H9 (cell line): ENCODE measurements at regions not wholly inside any gene's neighbourhood (a gene's known extent, or its start where the extent isn't known, plus 50 kb on each side); places are given as distances from the start of the nearest gene placed in this dataset.

ENCODE experiments used
- DNase-seq: peaks from one replicate; pipeline ENCODE4 v3.0.0-alpha.2; 2017
- H2AFZ ChIP-seq: one replicate; pipeline ENCODE4 v1.6.1; 2013; ENCODE audit warnings: mild to moderate bottlenecking, low read length, control low read depth, moderate library complexity
- H2AK5ac ChIP-seq: 2 replicates; pipeline ENCODE4 v1.6.1; 2013; ENCODE audit warnings: low read length, control low read depth, mixed read lengths; ENCODE audit not compliant: insufficient read length
- H2BK120ac ChIP-seq: one replicate; pipeline ENCODE4 v1.6.1; 2013; ENCODE audit warnings: low read depth, mild to moderate bottlenecking, low read length, control low read depth, inconsistent platforms; ENCODE audit not compliant: poor library complexity, severe bottlenecking
- H2BK12ac ChIP-seq: 2 replicates; pipeline ENCODE4 v1.6.1; 2013; ENCODE audit warnings: low read length, control low read depth, mixed read lengths, low read depth; ENCODE audit not compliant: insufficient read length
- H2BK15ac ChIP-seq: 2 replicates; pipeline ENCODE4 v1.6.1; 2013; ENCODE audit warnings: low read depth, low read length, control low read depth
- H2BK20ac ChIP-seq: one replicate; pipeline ENCODE4 v1.6.1; 2013; ENCODE audit warnings: low read depth, mild to moderate bottlenecking, low read length, control low read depth, inconsistent platforms; ENCODE audit not compliant: poor library complexity, severe bottlenecking
- H2BK5ac ChIP-seq: 2 replicates; pipeline ENCODE4 v1.6.1; 2013; ENCODE audit warnings: low read length, control low read depth, mixed read lengths; ENCODE audit not compliant: insufficient read length
- H3K14ac ChIP-seq: 2 replicates; pipeline ENCODE4 v1.6.1; 2013; ENCODE audit warnings: low read length, control low read depth; ENCODE audit not compliant: insufficient read depth
- H3K18ac ChIP-seq: 2 replicates; pipeline ENCODE4 v1.6.1; 2013; ENCODE audit warnings: low read depth, mild to moderate bottlenecking, mixed read lengths, low read length, control low read depth; ENCODE audit not compliant: insufficient read length
- H3K23ac ChIP-seq: 2 replicates; pipeline ENCODE4 v1.6.1; 2013; ENCODE audit warnings: low read length, control low read depth, mixed read lengths, low read depth; ENCODE audit not compliant: insufficient read length
- H3K23me2 ChIP-seq: 2 replicates; pipeline ENCODE4 v1.6.1; 2013; ENCODE audit warnings: low read depth, mild to moderate bottlenecking, mixed read lengths, low read length, control low read depth; ENCODE audit not compliant: insufficient read length, poor library complexity, severe bottlenecking
- H3K27ac ChIP-seq: 2 replicates; pipeline ENCODE4 v1.5.1; 2013; ENCODE audit warnings: low read length, control low read depth, mixed read lengths, low read depth; ENCODE audit not compliant: insufficient read length
- H3K27me3 ChIP-seq: 2 replicates; pipeline ENCODE4 v1.6.1; 2013; ENCODE audit warnings: low read length, control low read depth, inconsistent platforms; ENCODE audit not compliant: insufficient read depth
- H3K4ac ChIP-seq: 2 replicates; pipeline ENCODE4 v1.6.1; 2013; ENCODE audit warnings: low read depth, mild to moderate bottlenecking, control low read depth, inconsistent platforms, low read length, moderate library complexity
- H3K4me1 ChIP-seq: 2 replicates; pipeline ENCODE4 v1.6.1; 2013; ENCODE audit warnings: low read length, control low read depth, inconsistent platforms; ENCODE audit not compliant: insufficient read depth
- H3K4me2 ChIP-seq: 2 replicates; pipeline ENCODE4 v1.6.1; 2013; ENCODE audit warnings: low read length, control low read depth, mixed read lengths; ENCODE audit not compliant: insufficient read length, insufficient read depth
- H3K56ac ChIP-seq: 2 replicates; pipeline ENCODE4 v1.6.1; 2013; ENCODE audit warnings: low read depth, mild to moderate bottlenecking, mixed read lengths, low read length, control low read depth; ENCODE audit not compliant: insufficient read length
- H3K79me1 ChIP-seq: 2 replicates; pipeline ENCODE4 v1.6.1; 2013; ENCODE audit warnings: low read depth, mild to moderate bottlenecking, moderate library complexity, low read length, control low read depth, inconsistent platforms; ENCODE audit not compliant: insufficient read depth, poor library complexity, severe bottlenecking
- H3K79me2 ChIP-seq: 2 replicates; pipeline ENCODE4 v1.6.1; 2013; ENCODE audit warnings: low read length, control low read depth, inconsistent platforms; ENCODE audit not compliant: insufficient read depth
- H3K9ac ChIP-seq: 2 replicates; pipeline ENCODE4 v1.6.1; 2013; ENCODE audit warnings: low read length, control low read depth, mixed read lengths; ENCODE audit not compliant: insufficient read length; ENCODE audit errors: extremely low read depth
- H3K9me3 ChIP-seq: one replicate; pipeline ENCODE4 v1.6.1; 2013; ENCODE audit warnings: low read depth, low read length, inconsistent platforms; ENCODE audit not compliant: control insufficient read depth
- H3T11ph ChIP-seq: one replicate; pipeline ENCODE4 v1.6.1; 2013; ENCODE audit warnings: mild to moderate bottlenecking, low read length, control low read depth, inconsistent platforms
- H4K20me1 ChIP-seq: one replicate; pipeline ENCODE4 v1.6.1; 2013; ENCODE audit not compliant: control insufficient read depth, insufficient read length, insufficient read depth
- H4K5ac ChIP-seq: 2 replicates; pipeline ENCODE4 v1.6.1; 2013; ENCODE audit warnings: low read depth, mild to moderate bottlenecking, mixed read lengths, low read length, control low read depth; ENCODE audit not compliant: insufficient read length
- H4K8ac ChIP-seq: replicated peaks from 2 replicates; pipeline ENCODE4 v1.6.1; 2013; ENCODE audit warnings: low read length, control low read depth, mixed read lengths, low read depth; ENCODE audit not compliant: insufficient read length
- H4K91ac ChIP-seq: 2 replicates; pipeline ENCODE4 v1.6.1; 2013; ENCODE audit warnings: low read depth, mild to moderate bottlenecking, moderate library complexity, mixed read lengths, low read length, control low read depth; ENCODE audit not compliant: insufficient read length
- H3K27ac Mint-ChIP-seq, 3 experiments: 2 replicates in 2 of 3; 3 replicates in 1 of 3; pipeline ENCODE4 v1.8.0; 2020 to 2021; ENCODE audit warnings: mixed read lengths in 3 of 3, mild to moderate bottlenecking in 1 of 3, moderate library complexity in 1 of 3
- H3K27me3 Mint-ChIP-seq: 2 replicates; pipeline ENCODE4 v1.8.0; 2021; ENCODE audit warnings: low read depth, mild to moderate bottlenecking, moderate library complexity, mixed read lengths
- H3K36me3 Mint-ChIP-seq, 3 experiments: 2 replicates in 2 of 3; 3 replicates in 1 of 3; pipeline ENCODE4 v1.8.0; 2020 to 2021; ENCODE audit warnings: low read depth in 3 of 3, mixed read lengths in 3 of 3; ENCODE audit not compliant: insufficient read depth in 1 of 3
- H3K4me1 Mint-ChIP-seq, 2 experiments: 2 replicates each; pipeline ENCODE4 v1.8.0; 2020; ENCODE audit warnings: mixed read lengths in 2 of 2
- H3K4me3 Mint-ChIP-seq, 2 experiments: 2 replicates in 1 of 2; 3 replicates in 1 of 2; pipeline ENCODE4 v1.8.0; 2020 to 2021; ENCODE audit warnings: mild to moderate bottlenecking in 2 of 2, mixed read lengths in 2 of 2, moderate library complexity in 1 of 2
- H3K9me3 Mint-ChIP-seq, 2 experiments: 2 replicates in 1 of 2; 3 replicates in 1 of 2; pipeline ENCODE4 v1.8.0; 2020; ENCODE audit warnings: mild to moderate bottlenecking in 2 of 2, mixed read lengths in 2 of 2, moderate library complexity in 1 of 2
- WGBS: extraction: QIAGEN DNeasy Blood & Tissue Kit; methylation state at CpG from one replicate; pipeline ENCODE4 v1.1.7; 2013; ENCODE audit warnings: missing lambda C conversion rate, low lambda C conversion rate, mixed read lengths; ENCODE audit not compliant: insufficient read length; ENCODE audit errors: extremely low coverage; 5-methylcytosine and 5-hydroxymethylcytosine counted together
- TF ChIP-seq, protein P1 (sequence below): fragments of 200-600 bp; sonication (generic); conservative IDR thresholded peaks from 3 replicates; pipeline ENCODE4 v1.8.0; 2021; ENCODE audit warnings: antibody characterized with exemption, mild to moderate bottlenecking

DNA sequence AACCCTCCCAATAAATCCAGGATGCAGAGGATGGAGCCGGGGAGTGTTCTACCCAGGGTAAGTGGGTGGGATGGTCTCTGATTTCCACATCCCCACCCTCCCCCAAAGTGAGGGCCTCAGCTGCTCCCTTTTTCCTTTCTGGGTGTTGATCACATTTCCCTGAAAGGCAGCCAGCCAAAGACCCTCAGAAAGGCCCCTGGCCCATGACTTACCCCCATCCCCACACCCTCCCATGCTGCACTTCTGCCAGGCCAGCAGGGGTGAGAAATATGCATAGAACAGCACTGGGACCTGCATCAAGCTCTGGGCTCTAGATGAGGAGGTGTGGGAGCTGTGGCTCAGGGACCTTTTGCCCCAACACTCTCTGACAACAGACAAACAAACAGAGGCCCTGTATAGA is 927.3 kb upstream of the ZNF722 start:
- peaks cover 99% of the 10 kb centered on the region in 2 experiments for H3K9me3 Mint-ChIP-seq
- no peak overlapping the region for H2BK120ac ChIP-seq

More for the DNA sequence above, 927.3 kb upstream of the ZNF722 start:
- no peaks in the 10 kb centered on the region for H3K4me1 ChIP-seq
- no peak overlapping the region for H3K4ac ChIP-seq
- Mint-ChIP-seq H3K27me3 (peaks cover 4% of the 10 kb centered on the region), H3K27ac (no peak overlapping the region), H3K4me3 (no peak overlapping the region), H3K36me3 (peaks cover 41 to 61% (median 46%) of the 10 kb centered on the region in 3 experiments), H3K4me1 (no peaks in the 10 kb centered on the region)
- H2AK5ac ChIP-seq = no peak overlapping the region
- no peak overlapping the region for H4K8ac ChIP-seq
- H3K9me3 ChIP-seq = peaks cover 79% of the 10 kb centered on the region
- no peak overlapping the region for H3K4me2 ChIP-seq
- H2BK12ac ChIP-seq = no peak overlapping the region
- H2BK20ac ChIP-seq = no peak overlapping the region
- H2AFZ ChIP-seq = no peak overlapping the region
- H3K23me2 ChIP-seq = no peaks in the 10 kb centered on the region
- H2BK5ac ChIP-seq = no peak overlapping the region
- no peak overlapping the region for H3K9ac ChIP-seq
- H3K56ac ChIP-seq = no peak overlapping the region
- H4K5ac ChIP-seq = no peak overlapping the region
- no peak overlapping the region for H3T11ph ChIP-seq
- no peak overlapping the region for H3K23ac ChIP-seq
- TF ChIP-seq, protein P1, sequence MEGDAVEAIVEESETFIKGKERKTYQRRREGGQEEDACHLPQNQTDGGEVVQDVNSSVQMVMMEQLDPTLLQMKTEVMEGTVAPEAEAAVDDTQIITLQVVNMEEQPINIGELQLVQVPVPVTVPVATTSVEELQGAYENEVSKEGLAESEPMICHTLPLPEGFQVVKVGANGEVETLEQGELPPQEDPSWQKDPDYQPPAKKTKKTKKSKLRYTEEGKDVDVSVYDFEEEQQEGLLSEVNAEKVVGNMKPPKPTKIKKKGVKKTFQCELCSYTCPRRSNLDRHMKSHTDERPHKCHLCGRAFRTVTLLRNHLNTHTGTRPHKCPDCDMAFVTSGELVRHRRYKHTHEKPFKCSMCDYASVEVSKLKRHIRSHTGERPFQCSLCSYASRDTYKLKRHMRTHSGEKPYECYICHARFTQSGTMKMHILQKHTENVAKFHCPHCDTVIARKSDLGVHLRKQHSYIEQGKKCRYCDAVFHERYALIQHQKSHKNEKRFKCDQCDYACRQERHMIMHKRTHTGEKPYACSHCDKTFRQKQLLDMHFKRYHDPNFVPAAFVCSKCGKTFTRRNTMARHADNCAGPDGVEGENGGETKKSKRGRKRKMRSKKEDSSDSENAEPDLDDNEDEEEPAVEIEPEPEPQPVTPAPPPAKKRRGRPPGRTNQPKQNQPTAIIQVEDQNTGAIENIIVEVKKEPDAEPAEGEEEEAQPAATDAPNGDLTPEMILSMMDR = no peak
- no peak for DNase-seq
- no peak overlapping the region for H3K18ac ChIP-seq
- WGBS = no CpG with 5 or more reads among the region's 1 CpG
- no peaks in the 10 kb centered on the region for H3K27me3 ChIP-seq
- no peak overlapping the region for H3K27ac ChIP-seq
- H4K20me1 ChIP-seq = no peaks in the 10 kb centered on the region
- H4K91ac ChIP-seq = no peak overlapping the region
- H3K79me2 ChIP-seq = no peaks in the 10 kb centered on the region
- no peak overlapping the region for H3K14ac ChIP-seq
- no peak overlapping the region for H2BK15ac ChIP-seq
- H3K79me1 ChIP-seq = no peaks in the 10 kb centered on the region
